ENCODE measurements at regions not wholly inside any gene's neighbourhood (a gene's known extent, or its start where the extent isn't known, plus 50 kb on each side); places are given as distances from the start of the nearest gene placed in this dataset.

DNA sequence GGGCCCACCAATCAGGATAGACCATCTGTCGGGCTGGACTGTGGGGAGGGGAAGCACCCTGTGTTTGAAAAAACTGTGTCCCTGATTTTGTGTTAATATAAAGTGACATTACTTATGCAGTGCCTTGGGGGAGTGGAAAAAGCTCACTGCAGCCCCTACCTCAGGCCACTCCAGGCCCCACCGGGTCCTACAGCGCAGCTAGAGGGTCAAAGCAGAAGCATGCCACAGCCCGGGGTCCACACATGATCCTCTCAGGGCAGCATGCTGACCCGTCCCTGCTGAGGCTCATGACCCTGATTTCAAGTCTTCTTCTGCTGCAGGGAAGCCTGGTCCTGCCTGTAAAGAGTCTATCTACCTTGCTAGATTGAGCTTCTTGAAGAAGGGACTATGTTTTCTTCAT lies 133.0 kb upstream of the PLCB4 start:
- H3K23ac ChIP-seq (ENCODE audit: low read length): no peak overlapping the region
- no peak for DNase-seq
- no peak overlapping the region for H3K4ac ChIP-seq (ENCODE audit: low read depth, low read length)
- peaks cover 2% of the 10 kb centered on the region for H3K9me3 ChIP-seq (ENCODE audit: insufficient read depth, low read depth, low read length)
- no peak overlapping the region for H4K12ac ChIP-seq (ENCODE audit: low read depth, low read length)
- no peak overlapping the region for H3K27ac ChIP-seq (ENCODE audit: low read depth, low read length)
- no peaks in the 10 kb centered on the region for H3K36me3 ChIP-seq (ENCODE audit: control insufficient read depth in 1 of 2, insufficient read depth in 2 of 2, low read length in 2 of 2)
- H3K4me1 ChIP-seq (ENCODE audit: control insufficient read depth in 1 of 2, insufficient read depth in 2 of 2, low read length in 2 of 2): no peaks in the 10 kb centered on the region
- no peak overlapping the region for H3K14ac ChIP-seq (ENCODE audit: low read length)
- no peaks in the 10 kb centered on the region for H3K79me1 ChIP-seq (ENCODE audit: low read length)
- H3K79me2 ChIP-seq (ENCODE audit: control insufficient read depth, insufficient read depth, low read length, poor library complexity): peaks cover 1% of the 10 kb centered on the region
- no peak overlapping the region for H2AK5ac ChIP-seq (ENCODE audit: low read length)
- H3K27me3 ChIP-seq (ENCODE audit: insufficient read depth, low read length): no peaks in the 10 kb centered on the region
- H2BK120ac ChIP-seq (ENCODE audit: insufficient read depth, low read length, poor library complexity): no peak overlapping the region
- no peak overlapping the region for H2AFZ ChIP-seq (ENCODE audit: insufficient read depth, low read length, poor library complexity)
- no peak overlapping the region for H4K8ac ChIP-seq (ENCODE audit: low read depth, low read length)
- no peak overlapping the region for H2BK5ac ChIP-seq (ENCODE audit: low read depth, low read length, poor library complexity)
- no peak overlapping the region for H2BK12ac ChIP-seq (ENCODE audit: low read length)
- no peak overlapping the region for H3K4me3 ChIP-seq (ENCODE audit: low read depth, low read length)
- no CpG with 5 or more reads among the region's 5 CpGs for WGBS (ENCODE audit: extremely low coverage, insufficient coverage, insufficient read length)
- no peak overlapping the region for H3K9ac ChIP-seq (ENCODE audit: low read length)
- no peak overlapping the region for H3K18ac ChIP-seq (ENCODE audit: low read length)
- no peak overlapping the region for H3K4me2 ChIP-seq (ENCODE audit: low read length)
- no peak overlapping the region for H4K91ac ChIP-seq (ENCODE audit: low read depth, low read length)

DNA sequence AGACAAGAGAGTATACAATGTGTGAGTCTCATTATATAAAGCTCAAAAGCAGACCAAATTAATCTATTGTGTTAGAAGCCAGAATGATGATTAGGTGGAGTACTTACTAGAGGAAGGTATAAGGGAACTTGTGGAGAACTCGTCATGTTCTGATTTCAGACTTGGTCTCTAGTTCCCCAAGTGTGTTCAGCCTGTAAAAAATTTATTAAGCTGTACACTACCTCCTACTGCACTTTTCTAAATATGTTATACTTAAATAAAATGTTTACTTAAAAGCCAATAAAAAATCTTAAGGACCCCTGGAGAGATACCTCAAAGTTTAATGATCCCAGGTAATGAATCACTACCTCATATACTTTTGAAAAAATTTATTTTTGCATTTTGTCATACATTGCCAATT lies 130.4 kb upstream of the PLCB4 start:
- H3K27ac ChIP-seq (ENCODE audit: low read depth, low read length): no peak overlapping the region
- H3K79me2 ChIP-seq (ENCODE audit: control insufficient read depth, insufficient read depth, low read length, poor library complexity): no peaks in the 10 kb centered on the region
- no peak overlapping the region for H3K4me2 ChIP-seq (ENCODE audit: low read length)
- H3K14ac ChIP-seq (ENCODE audit: low read length): no peak overlapping the region
- no peak overlapping the region for H2AK5ac ChIP-seq (ENCODE audit: low read length)
- no CpG with 5 or more reads among the region's 1 CpG for WGBS (ENCODE audit: extremely low coverage, insufficient coverage, insufficient read length)
- H4K91ac ChIP-seq (ENCODE audit: low read depth, low read length): no peak overlapping the region
- no peak overlapping the region for H2AFZ ChIP-seq (ENCODE audit: insufficient read depth, low read length, poor library complexity)
- H3K27me3 ChIP-seq (ENCODE audit: insufficient read depth, low read length): no peaks in the 10 kb centered on the region
- no peak overlapping the region for H3K23ac ChIP-seq (ENCODE audit: low read length)
- H2BK5ac ChIP-seq (ENCODE audit: low read depth, low read length, poor library complexity): no peak overlapping the region
- no peaks in the 10 kb centered on the region for H3K9me3 ChIP-seq (ENCODE audit: insufficient read depth, low read depth, low read length)
- H3K18ac ChIP-seq (ENCODE audit: low read length): no peak overlapping the region
- no peak overlapping the region for H3K4me3 ChIP-seq (ENCODE audit: low read depth, low read length)
- H3K4me1 ChIP-seq (ENCODE audit: control insufficient read depth in 1 of 2, insufficient read depth in 2 of 2, low read length in 2 of 2): no peaks in the 10 kb centered on the region
- no peak overlapping the region for H3K4ac ChIP-seq (ENCODE audit: low read depth, low read length)
- H2BK120ac ChIP-seq (ENCODE audit: insufficient read depth, low read length, poor library complexity): no peak overlapping the region
- no peaks in the 10 kb centered on the region for H3K79me1 ChIP-seq (ENCODE audit: low read length)
- DNase-seq: no peak
- no peak overlapping the region for H2BK12ac ChIP-seq (ENCODE audit: low read length)
- no peak overlapping the region for H4K8ac ChIP-seq (ENCODE audit: low read depth, low read length)
- H3K9ac ChIP-seq (ENCODE audit: low read length): no peak overlapping the region
- no peak overlapping the region for H4K12ac ChIP-seq (ENCODE audit: low read depth, low read length)
- no peaks in the 10 kb centered on the region for H3K36me3 ChIP-seq (ENCODE audit: control insufficient read depth in 1 of 2, insufficient read depth in 2 of 2, low read length in 2 of 2)

DNA sequence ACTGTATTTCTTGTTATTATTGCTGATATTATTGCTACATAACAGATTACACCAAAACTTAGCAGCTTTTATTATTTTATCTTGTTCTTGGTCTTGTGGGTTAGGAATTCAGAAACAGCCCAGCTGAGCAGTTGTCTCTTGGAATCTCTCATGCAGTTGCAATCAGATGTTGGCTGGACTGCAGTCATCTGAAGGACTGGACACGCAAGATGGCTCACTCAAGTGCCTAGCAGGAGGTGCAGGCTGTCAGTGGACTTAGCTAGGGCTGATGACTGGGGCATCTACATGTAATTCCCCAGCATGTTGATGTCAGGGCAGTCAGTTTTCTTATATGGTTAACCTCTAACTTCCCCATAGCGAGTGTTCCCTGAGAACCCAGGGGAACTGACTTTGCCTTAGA lies 128.6 kb upstream of the PLCB4 start:
- Histone ChIP-seq H2AK5ac (ENCODE audit: low read length) (no peak overlapping the region), H3K9me3 (ENCODE audit: insufficient read depth, low read depth, low read length) (no peaks in the 10 kb centered on the region), H3K4me1 (ENCODE audit: control insufficient read depth in 1 of 2, insufficient read depth in 2 of 2, low read length in 2 of 2) (no peaks in the 10 kb centered on the region), H3K18ac (ENCODE audit: low read length) (no peak overlapping the region), H3K27ac (ENCODE audit: low read depth, low read length) (no peak overlapping the region), H3K4me3 (ENCODE audit: low read depth, low read length) (no peak overlapping the region), H2AFZ (ENCODE audit: insufficient read depth, low read length, poor library complexity) (no peak overlapping the region), H3K79me2 (ENCODE audit: control insufficient read depth, insufficient read depth, low read length, poor library complexity) (no peaks in the 10 kb centered on the region), H2BK120ac (ENCODE audit: insufficient read depth, low read length, poor library complexity) (no peak overlapping the region), H3K36me3 (ENCODE audit: control insufficient read depth in 1 of 2, insufficient read depth in 2 of 2, low read length in 2 of 2) (no peaks in the 10 kb centered on the region), H2BK5ac (ENCODE audit: low read depth, low read length, poor library complexity) (no peak overlapping the region), H4K12ac (ENCODE audit: low read depth, low read length) (no peak overlapping the region), H4K8ac (ENCODE audit: low read depth, low read length) (no peak overlapping the region), H2BK12ac (ENCODE audit: low read length) (no peak overlapping the region), H3K27me3 (ENCODE audit: insufficient read depth, low read length) (no peaks in the 10 kb centered on the region), H3K14ac (ENCODE audit: low read length) (no peak overlapping the region), H3K23ac (ENCODE audit: low read length) (no peak overlapping the region), H3K9ac (ENCODE audit: low read length) (no peak overlapping the region), H3K79me1 (ENCODE audit: low read length) (no peaks in the 10 kb centered on the region), H3K4ac (ENCODE audit: low read depth, low read length) (no peak overlapping the region), H3K4me2 (ENCODE audit: low read length) (no peak overlapping the region), H4K91ac (ENCODE audit: low read depth, low read length) (no peak overlapping the region)
- no peak for DNase-seq
- WGBS (ENCODE audit: extremely low coverage, insufficient coverage, insufficient read length): no CpG with 5 or more reads among the region's 2 CpGs

DNA sequence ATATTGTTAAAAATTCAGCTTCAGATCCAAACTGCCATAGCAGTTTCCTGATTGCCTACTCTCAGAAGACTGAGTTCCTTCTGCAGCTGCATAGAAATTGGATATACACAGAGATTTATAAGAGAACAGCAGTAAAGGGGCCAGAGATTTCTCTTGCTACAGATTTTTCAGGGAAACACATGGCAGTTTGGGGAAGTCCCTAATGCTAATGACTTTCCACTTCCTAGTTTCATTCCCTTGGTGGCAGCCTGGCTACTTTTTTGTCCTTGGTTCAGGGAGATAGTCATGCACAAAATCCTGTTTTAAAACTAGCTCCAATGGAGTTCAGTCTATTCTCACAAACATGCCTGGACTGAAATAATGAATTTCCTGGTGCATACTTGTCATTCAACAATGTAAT lies 125.3 kb upstream of the PLCB4 start:
- Histone ChIP-seq H3K36me3 (ENCODE audit: control insufficient read depth in 1 of 2, insufficient read depth in 2 of 2, low read length in 2 of 2) (no peaks in the 10 kb centered on the region), H3K4me3 (ENCODE audit: low read depth, low read length) (no peak overlapping the region), H3K9ac (ENCODE audit: low read length) (no peak overlapping the region), H3K18ac (ENCODE audit: low read length) (no peak overlapping the region), H4K12ac (ENCODE audit: low read depth, low read length) (no peak overlapping the region), H4K91ac (ENCODE audit: low read depth, low read length) (no peak overlapping the region), H2BK5ac (ENCODE audit: low read depth, low read length, poor library complexity) (no peak overlapping the region), H2AK5ac (ENCODE audit: low read length) (no peak overlapping the region), H3K79me2 (ENCODE audit: control insufficient read depth, insufficient read depth, low read length, poor library complexity) (no peaks in the 10 kb centered on the region), H3K23ac (ENCODE audit: low read length) (no peak overlapping the region), H2BK12ac (ENCODE audit: low read length) (no peak overlapping the region), H2BK120ac (ENCODE audit: insufficient read depth, low read length, poor library complexity) (no peak overlapping the region), H2AFZ (ENCODE audit: insufficient read depth, low read length, poor library complexity) (no peak overlapping the region), H3K14ac (ENCODE audit: low read length) (no peak overlapping the region), H3K27me3 (ENCODE audit: insufficient read depth, low read length) (no peaks in the 10 kb centered on the region), H3K9me3 (ENCODE audit: insufficient read depth, low read depth, low read length) (no peaks in the 10 kb centered on the region), H4K8ac (ENCODE audit: low read depth, low read length) (no peak overlapping the region), H3K27ac (ENCODE audit: low read depth, low read length) (no peak overlapping the region), H3K79me1 (ENCODE audit: low read length) (no peaks in the 10 kb centered on the region), H3K4me1 (ENCODE audit: control insufficient read depth in 1 of 2, insufficient read depth in 2 of 2, low read length in 2 of 2) (no peaks in the 10 kb centered on the region), H3K4me2 (ENCODE audit: low read length) (no peak overlapping the region), H3K4ac (ENCODE audit: low read depth, low read length) (no peak overlapping the region)
- no peak for DNase-seq

Data from trophoblast cell (in vitro differentiated cells and primary cell).